K562 (cell line): ENCODE measurements at regions not wholly inside any gene's neighbourhood (a gene's known extent, or its start where the extent isn't known, plus 50 kb on each side); places are given as distances from the start of the nearest gene placed in this dataset.

Source experiments
- ATAC-seq: fragments of 200-7000 bp; cut with Tn5 transposase; 3 replicates; pipeline ENCODE4 v1.9.1; 2020; ENCODE audit warnings: moderate library complexity
- BruUV-seq: library from RNA; stranded (reverse); fragments of 400-500 nt; replicated peaks from 2 replicates; lab custom pipeline; 2021; lab: Mats Ljungman, UMichigan
- CTCF ChIA-PET: fragments of 300-600 bp; formaldehyde crosslinking; extraction: SDS; loops from one replicate; lab custom pipeline; 2021; ENCODE audit warnings: low intra/inter-chr PET ratio; lab: Yijun Ruan, JAX
- POLR2A ChIA-PET: fragments of 300-600, 350-650 bp; sonication (Branson Sonifier 250); formaldehyde crosslinking; extraction: SDS; loops from one replicate; lab custom pipeline; 2021; ENCODE audit warnings: antibody characterized with exemption, inconsistent platforms; lab: Yijun Ruan, JAX
- DNase-seq, 4 experiments: peaks; one replicate each; pipeline versions ENCODE4 v3.0.0 to v3.0.0-alpha.2; 2011 to 2018; ENCODE audit warnings: low spot score in 3 of 4, mixed read lengths in 3 of 4; ENCODE audit errors: extremely low read depth in 1 of 4
- FAIRE-seq: peaks from 2 replicates; lab custom pipeline; 2011; peaks lifted over from hg19 to GRCh38; lab: Jason Lieb, UNC
- H2AFZ ChIP-seq: 2 replicates; pipeline ENCODE4 v1.6.0; 2011; ENCODE audit warnings: low read depth, low read length, control low read depth, inconsistent platforms
- H3K27ac ChIP-seq: fragments of 200-600 bp; 3 replicates; pipeline ENCODE4 v1.8.0; 2011; ENCODE audit warnings: low read depth, mild to moderate bottlenecking, control low read depth, inconsistent platforms, low read length, moderate library complexity, mixed read lengths; ENCODE audit errors: extremely low read depth
- H3K27me3 ChIP-seq, 2 experiments: fragments of 300-600 bp in 1 of 2; 2 replicates in 1 of 2; 3 replicates in 1 of 2; pipeline versions ENCODE4 v1.6.0 to v1.8.0; 2011; ENCODE audit warnings: inconsistent platforms in 2 of 2, low read length in 2 of 2, mild to moderate bottlenecking in 1 of 2, mixed read lengths in 1 of 2, moderate library complexity in 1 of 2; ENCODE audit not compliant: control insufficient read depth in 2 of 2, insufficient read depth in 2 of 2
- H3K36me3 ChIP-seq: fragments of 300-600 bp; 3 replicates; pipeline ENCODE4 v1.8.0; 2011; ENCODE audit warnings: mild to moderate bottlenecking, low read length, inconsistent platforms; ENCODE audit not compliant: control insufficient read depth, insufficient read depth
- H3K4me1 ChIP-seq, 2 experiments: fragments of 200-600 bp in 1 of 2; replicated peaks in 1 of 2; 2 replicates in 1 of 2; 3 replicates in 1 of 2; pipeline versions ENCODE4 v1.5.1 to v1.8.0; 2011; ENCODE audit warnings: inconsistent platforms in 2 of 2, low read length in 2 of 2, mild to moderate bottlenecking in 1 of 2, mixed read lengths in 1 of 2, moderate library complexity in 1 of 2; ENCODE audit not compliant: control insufficient read depth in 2 of 2, insufficient read depth in 2 of 2
- H3K4me2 ChIP-seq: 2 replicates; pipeline ENCODE4 v1.6.1; 2011; ENCODE audit warnings: low read length, control low read depth, inconsistent platforms, mixed read lengths; ENCODE audit not compliant: insufficient read depth
- H3K4me3 ChIP-seq: fragments of 200-600 bp; sonication (generic), shearing (Covaris generic); 2 replicates; pipeline ENCODE4 v1.5.1; 2016; ENCODE audit warnings: control low read depth, inconsistent platforms
- H3K79me2 ChIP-seq: fragments of 200-600 bp; 3 replicates; pipeline ENCODE4 v1.8.0; 2011; ENCODE audit warnings: low read length, inconsistent platforms; ENCODE audit not compliant: control insufficient read depth, insufficient read depth
- H3K9ac ChIP-seq, 2 experiments: 2 replicates each; pipeline versions ENCODE4 v1.6.0 to v1.6.1; 2011; ENCODE audit warnings: low read depth in 2 of 2, low read length in 2 of 2, control low read depth in 1 of 2, inconsistent platforms in 1 of 2, mild to moderate bottlenecking in 1 of 2, mixed read lengths in 1 of 2; ENCODE audit not compliant: insufficient read depth in 1 of 2
- H3K9me1 ChIP-seq: one replicate; pipeline ENCODE4 v1.6.0; 2011; ENCODE audit warnings: inconsistent platforms, mild to moderate bottlenecking, low read length, moderate library complexity; ENCODE audit not compliant: control insufficient read depth, insufficient read depth
- H3K9me3 ChIP-seq: replicated peaks from 2 replicates; pipeline ENCODE4 v1.5.1; 2011; ENCODE audit warnings: low read depth, low read length, inconsistent platforms; ENCODE audit not compliant: control insufficient read depth, insufficient read depth
- H4K20me1 ChIP-seq: replicated peaks from 2 replicates; pipeline ENCODE4 v1.6.1; 2011; ENCODE audit warnings: low read length, inconsistent platforms, mixed read lengths; ENCODE audit not compliant: control insufficient read depth, insufficient read depth
- CBFB ChIP-seq: sonication (generic); formaldehyde crosslinking; IDR thresholded peaks from 2 replicates; pipeline ENCODE4 v1.4.0; 2020; ENCODE audit warnings: mild to moderate bottlenecking, missing genetic modification reagents
- CHD2 ChIP-seq: IDR thresholded peaks from 2 replicates; pipeline ENCODE4 v1.6.1; 2011; ENCODE audit warnings: low read depth, low read length
- FOXA1 ChIP-seq: fragments of 450-650 bp; IDR thresholded peaks from 2 replicates; pipeline ENCODE4 v1.6.1; 2016; ENCODE audit warnings: mild to moderate bottlenecking, borderline replicate concordance
- MTA3 ChIP-seq: fragments of 450-650 bp; formaldehyde crosslinking; IDR thresholded peaks from 2 replicates; pipeline ENCODE4 v1.6.1; 2017; ENCODE audit warnings: mild to moderate bottlenecking, borderline replicate concordance
- NCOA1 ChIP-seq: fragments of 450-650 bp; IDR thresholded peaks from 2 replicates; pipeline ENCODE4 v1.6.1; 2016; ENCODE audit warnings: low read depth
- PRMT5 ChIP-seq: sonication (generic); formaldehyde crosslinking; IDR thresholded peaks from 2 replicates; pipeline ENCODE4 v1.5.0; 2020; ENCODE audit warnings: missing genetic modification reagents
- RAD51 ChIP-seq: fragments of 450-650 bp; IDR thresholded peaks from 2 replicates; pipeline ENCODE4 v1.7.1; 2016; ENCODE audit warnings: low read depth, mild to moderate bottlenecking, borderline replicate concordance
- SP2 ChIP-seq: IDR thresholded peaks from 2 replicates; pipeline ENCODE4 v1.6.1; 2011; ENCODE audit warnings: mild to moderate bottlenecking, low read depth, low read length, moderate library complexity; ENCODE audit not compliant: poor library complexity, severe bottlenecking; ENCODE audit errors: extremely low read depth
- TAF7 ChIP-seq: fragments of 450-650 bp; IDR thresholded peaks from 2 replicates; pipeline ENCODE4 v1.6.1; 2016; ENCODE audit warnings: missing genetic modification characterization, missing compliant biosample characterization
- XRCC3 ChIP-seq: fragments of 450-650 bp; IDR thresholded peaks from 2 replicates; pipeline ENCODE4 v1.6.1; 2017; ENCODE audit warnings: mild to moderate bottlenecking, moderate library complexity
- ZNF232 ChIP-seq: sonication (generic); formaldehyde crosslinking; IDR thresholded peaks from 2 replicates; pipeline ENCODE4 v1.8.0; 2022; ENCODE audit warnings: mild to moderate bottlenecking, missing genetic modification reagents
- ZNF77 ChIP-seq: fragments of 250-450 bp; sonication (Bioruptor Pico); IDR thresholded peaks from 2 replicates; pipeline ENCODE4 v1.5.0; 2020
- WGBS: fragments of 100-300 bp; shearing (Covaris generic); methylation state at CpG from one replicate; pipeline ENCODE4 v1.1.6; 2016; ENCODE audit warnings: low coverage, mixed read lengths; ENCODE audit not compliant: insufficient coverage; ENCODE audit errors: missing lambda C conversion rate; 5-methylcytosine and 5-hydroxymethylcytosine counted together
- in situ Hi-C: fragments of 300-500 bp; cut with MboI; formaldehyde crosslinking; loops from 4 replicates; pipeline ENCODE4 v1.15.0; 2018; ENCODE audit warnings: inconsistent platforms, mixed read lengths
- intact Hi-C: fragments of 100-400 bp; cut with micrococcal nuclease; formaldehyde crosslinking; loops from 2 replicates; pipeline ENCODE4 v1.14.2; 2022
- TF ChIP-seq, protein P1 (sequence below), 2 experiments: IDR thresholded peaks; 2 replicates each; pipeline ENCODE4 v1.6.1; 2011; ENCODE audit warnings: borderline replicate concordance in 1 of 2, control low read depth in 1 of 2, low read depth in 1 of 2, low read length in 1 of 2, mild to moderate bottlenecking in 1 of 2, mixed read lengths in 1 of 2, moderate library complexity in 1 of 2; ENCODE audit not compliant: insufficient read depth in 1 of 2, insufficient read length in 1 of 2, poor library complexity in 1 of 2, severe bottlenecking in 1 of 2; ENCODE audit errors: extremely low read depth in 1 of 2

GRCh38 chr2:78892295-78892694 is 133.2 kb upstream of the REG3G start:
- WGBS: 3% methylated on average over 3 of the region's 3 CpGs
- Histone ChIP-seq H3K4me2 (no peak overlapping the region), H3K4me3 (no peak overlapping the region), H4K20me1 (no peaks in the 10 kb centered on the region), H3K4me1 (no peaks in the 10 kb centered on the region), H3K9ac (no peak overlapping the region), H3K27ac (no peak overlapping the region), H3K9me3 (no peaks in the 10 kb centered on the region), H3K79me2 (no peaks in the 10 kb centered on the region), H3K36me3 (no peaks in the 10 kb centered on the region), H2AFZ (no peak overlapping the region), H3K9me1 (no peaks in the 10 kb centered on the region), H3K27me3 (no peaks in the 10 kb centered on the region)
- in situ Hi-C loops: no loop called here
- FAIRE-seq (no peak), ATAC-seq (no peak), DNase-seq (no peak)
- POLR2A ChIA-PET: no interaction called here
- intact Hi-C loops: no loop called here
- BruUV-seq: no TSS peak
- CTCF ChIA-PET: interaction anchor here (0.7 kb wide), 1 partner anchor 18 kb away, joined by 3 read pairs; no protein-coding TSS in a partner anchor
- TF ChIP-seq FOXA1 (no peak), CBFB (CRISPR knock-in tag) (no peak), ZNF232 (CRISPR knock-in tag) (no peak), PRMT5 (CRISPR knock-in tag) (no peak), SP2 (no peak), TAF7 (no peak), NCOA1 (no peak), RAD51 (no peak), ZNF77 (no peak), XRCC3 (no peak), CHD2 (no peak), MTA3 (no peak)
- TF ChIP-seq, protein P1, sequence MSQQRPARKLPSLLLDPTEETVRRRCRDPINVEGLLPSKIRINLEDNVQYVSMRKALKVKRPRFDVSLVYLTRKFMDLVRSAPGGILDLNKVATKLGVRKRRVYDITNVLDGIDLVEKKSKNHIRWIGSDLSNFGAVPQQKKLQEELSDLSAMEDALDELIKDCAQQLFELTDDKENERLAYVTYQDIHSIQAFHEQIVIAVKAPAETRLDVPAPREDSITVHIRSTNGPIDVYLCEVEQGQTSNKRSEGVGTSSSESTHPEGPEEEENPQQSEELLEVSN (IDR thresholded peaks at IDR 0.05; ENCODE audit: borderline replicate concordance in 1 of 2, extremely low read depth in 1 of 2, insufficient read depth in 1 of 2, insufficient read length in 1 of 2, low read depth in 1 of 2, low read length in 1 of 2, poor library complexity in 1 of 2, severe bottlenecking in 1 of 2): no peak
